HepG2 (cell line): ENCODE measurements at regions not wholly inside any gene's neighbourhood (a gene's known extent, or its start where the extent isn't known, plus 50 kb on each side); places are given as distances from the start of the nearest gene placed in this dataset.

Experiments
- ARNT ChIP-seq: fragments of 450-650 bp; IDR thresholded peaks from 2 replicates; pipeline ENCODE4 v1.6.1; 2017
- CHCHD3 ChIP-seq: sonication (generic); formaldehyde crosslinking; IDR thresholded peaks from 2 replicates; pipeline ENCODE4 v1.8.0; 2022; ENCODE audit warnings: mild to moderate bottlenecking, missing genetic modification reagents, moderate library complexity
- CHD2 ChIP-seq: IDR thresholded peaks from 2 replicates; pipeline ENCODE4 v1.6.1; 2011; ENCODE audit warnings: low read depth, low read length, improper control_type of control experiment
- DNMT3B ChIP-seq: conservative IDR thresholded peaks from 2 replicates; pipeline ENCODE4 v1.6.1; 2016; ENCODE audit warnings: missing biosample characterization, control low read depth
- GTF2F1 ChIP-seq: fragments of 150-350 bp; IDR thresholded peaks from 2 replicates; pipeline ENCODE4 v1.6.1; 2014; ENCODE audit warnings: low read length
- NBN ChIP-seq: fragments of 450-650 bp; conservative IDR thresholded peaks from 2 replicates; pipeline ENCODE4 v1.6.1; 2017
- POLR2AphosphoS5 ChIP-seq: IDR thresholded peaks from 2 replicates; pipeline ENCODE4 v1.6.1; 2012; ENCODE audit warnings: low read depth, low read length
- TBP ChIP-seq: sonication (generic); formaldehyde crosslinking; IDR thresholded peaks from 2 replicates; pipeline ENCODE4 v1.5.0; 2020; ENCODE audit warnings: missing genetic modification reagents
- ZFP36 ChIP-seq: fragments of 150-350 bp; IDR thresholded peaks from 2 replicates; pipeline ENCODE4 v1.6.1; 2018; ENCODE audit warnings: borderline replicate concordance, low read length, low read depth; ENCODE audit not compliant: partially characterized antibody
- ZNF530 ChIP-seq: sonication (generic); formaldehyde crosslinking; IDR thresholded peaks from 2 replicates; pipeline ENCODE4 v1.5.0; 2020; ENCODE audit warnings: low read depth, mild to moderate bottlenecking, missing genetic modification reagents
- TF ChIP-seq, protein P1 (sequence below): sonication (generic); formaldehyde crosslinking; IDR thresholded peaks from 2 replicates; pipeline ENCODE4 v1.5.0; 2020; ENCODE audit warnings: mild to moderate bottlenecking, missing genetic modification reagents, moderate library complexity
- TF ChIP-seq, protein P2 (sequence below): sonication (generic); formaldehyde crosslinking; IDR thresholded peaks from 2 replicates; pipeline ENCODE4 v1.5.0; 2020; ENCODE audit warnings: mild to moderate bottlenecking, missing genetic modification reagents, borderline replicate concordance

DNA sequence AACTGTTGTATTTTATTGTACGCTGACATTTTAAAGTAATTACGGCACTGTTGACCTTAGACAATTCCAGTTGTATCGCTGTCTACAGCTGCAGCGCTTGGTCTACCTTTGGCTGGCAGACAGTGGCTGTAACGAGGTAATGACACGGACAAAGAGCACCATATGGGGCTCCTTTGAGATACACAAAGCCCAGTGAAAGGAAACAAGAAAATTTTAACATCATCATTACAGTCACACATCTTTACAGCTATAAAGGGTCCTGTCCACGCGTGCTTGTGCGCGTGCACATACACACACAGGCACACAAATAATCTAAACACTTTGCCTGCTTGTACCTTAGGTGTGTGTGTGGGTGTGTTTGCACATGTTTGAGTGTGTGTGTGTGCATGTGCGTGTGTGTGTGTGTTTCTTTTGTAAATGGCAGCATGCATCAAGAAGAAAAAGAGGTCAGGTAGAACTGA lies 946.0 kb downstream of the NR2F1-AS1 start:
- TF ChIP-seq ZFP36 (no peak), ZNF530 (CRISPR knock-in tag) (no peak), NBN (no peak), ARNT (no peak), TBP (no peak), POLR2AphosphoS5 (no peak), DNMT3B (CRISPR knock-in tag) (no peak), GTF2F1 (no peak), CHCHD3 (CRISPR knock-in tag) (no peak), CHD2 (no peak)
- TF ChIP-seq, protein P1, sequence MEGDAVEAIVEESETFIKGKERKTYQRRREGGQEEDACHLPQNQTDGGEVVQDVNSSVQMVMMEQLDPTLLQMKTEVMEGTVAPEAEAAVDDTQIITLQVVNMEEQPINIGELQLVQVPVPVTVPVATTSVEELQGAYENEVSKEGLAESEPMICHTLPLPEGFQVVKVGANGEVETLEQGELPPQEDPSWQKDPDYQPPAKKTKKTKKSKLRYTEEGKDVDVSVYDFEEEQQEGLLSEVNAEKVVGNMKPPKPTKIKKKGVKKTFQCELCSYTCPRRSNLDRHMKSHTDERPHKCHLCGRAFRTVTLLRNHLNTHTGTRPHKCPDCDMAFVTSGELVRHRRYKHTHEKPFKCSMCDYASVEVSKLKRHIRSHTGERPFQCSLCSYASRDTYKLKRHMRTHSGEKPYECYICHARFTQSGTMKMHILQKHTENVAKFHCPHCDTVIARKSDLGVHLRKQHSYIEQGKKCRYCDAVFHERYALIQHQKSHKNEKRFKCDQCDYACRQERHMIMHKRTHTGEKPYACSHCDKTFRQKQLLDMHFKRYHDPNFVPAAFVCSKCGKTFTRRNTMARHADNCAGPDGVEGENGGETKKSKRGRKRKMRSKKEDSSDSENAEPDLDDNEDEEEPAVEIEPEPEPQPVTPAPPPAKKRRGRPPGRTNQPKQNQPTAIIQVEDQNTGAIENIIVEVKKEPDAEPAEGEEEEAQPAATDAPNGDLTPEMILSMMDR = no peak
- TF ChIP-seq, protein P2, sequence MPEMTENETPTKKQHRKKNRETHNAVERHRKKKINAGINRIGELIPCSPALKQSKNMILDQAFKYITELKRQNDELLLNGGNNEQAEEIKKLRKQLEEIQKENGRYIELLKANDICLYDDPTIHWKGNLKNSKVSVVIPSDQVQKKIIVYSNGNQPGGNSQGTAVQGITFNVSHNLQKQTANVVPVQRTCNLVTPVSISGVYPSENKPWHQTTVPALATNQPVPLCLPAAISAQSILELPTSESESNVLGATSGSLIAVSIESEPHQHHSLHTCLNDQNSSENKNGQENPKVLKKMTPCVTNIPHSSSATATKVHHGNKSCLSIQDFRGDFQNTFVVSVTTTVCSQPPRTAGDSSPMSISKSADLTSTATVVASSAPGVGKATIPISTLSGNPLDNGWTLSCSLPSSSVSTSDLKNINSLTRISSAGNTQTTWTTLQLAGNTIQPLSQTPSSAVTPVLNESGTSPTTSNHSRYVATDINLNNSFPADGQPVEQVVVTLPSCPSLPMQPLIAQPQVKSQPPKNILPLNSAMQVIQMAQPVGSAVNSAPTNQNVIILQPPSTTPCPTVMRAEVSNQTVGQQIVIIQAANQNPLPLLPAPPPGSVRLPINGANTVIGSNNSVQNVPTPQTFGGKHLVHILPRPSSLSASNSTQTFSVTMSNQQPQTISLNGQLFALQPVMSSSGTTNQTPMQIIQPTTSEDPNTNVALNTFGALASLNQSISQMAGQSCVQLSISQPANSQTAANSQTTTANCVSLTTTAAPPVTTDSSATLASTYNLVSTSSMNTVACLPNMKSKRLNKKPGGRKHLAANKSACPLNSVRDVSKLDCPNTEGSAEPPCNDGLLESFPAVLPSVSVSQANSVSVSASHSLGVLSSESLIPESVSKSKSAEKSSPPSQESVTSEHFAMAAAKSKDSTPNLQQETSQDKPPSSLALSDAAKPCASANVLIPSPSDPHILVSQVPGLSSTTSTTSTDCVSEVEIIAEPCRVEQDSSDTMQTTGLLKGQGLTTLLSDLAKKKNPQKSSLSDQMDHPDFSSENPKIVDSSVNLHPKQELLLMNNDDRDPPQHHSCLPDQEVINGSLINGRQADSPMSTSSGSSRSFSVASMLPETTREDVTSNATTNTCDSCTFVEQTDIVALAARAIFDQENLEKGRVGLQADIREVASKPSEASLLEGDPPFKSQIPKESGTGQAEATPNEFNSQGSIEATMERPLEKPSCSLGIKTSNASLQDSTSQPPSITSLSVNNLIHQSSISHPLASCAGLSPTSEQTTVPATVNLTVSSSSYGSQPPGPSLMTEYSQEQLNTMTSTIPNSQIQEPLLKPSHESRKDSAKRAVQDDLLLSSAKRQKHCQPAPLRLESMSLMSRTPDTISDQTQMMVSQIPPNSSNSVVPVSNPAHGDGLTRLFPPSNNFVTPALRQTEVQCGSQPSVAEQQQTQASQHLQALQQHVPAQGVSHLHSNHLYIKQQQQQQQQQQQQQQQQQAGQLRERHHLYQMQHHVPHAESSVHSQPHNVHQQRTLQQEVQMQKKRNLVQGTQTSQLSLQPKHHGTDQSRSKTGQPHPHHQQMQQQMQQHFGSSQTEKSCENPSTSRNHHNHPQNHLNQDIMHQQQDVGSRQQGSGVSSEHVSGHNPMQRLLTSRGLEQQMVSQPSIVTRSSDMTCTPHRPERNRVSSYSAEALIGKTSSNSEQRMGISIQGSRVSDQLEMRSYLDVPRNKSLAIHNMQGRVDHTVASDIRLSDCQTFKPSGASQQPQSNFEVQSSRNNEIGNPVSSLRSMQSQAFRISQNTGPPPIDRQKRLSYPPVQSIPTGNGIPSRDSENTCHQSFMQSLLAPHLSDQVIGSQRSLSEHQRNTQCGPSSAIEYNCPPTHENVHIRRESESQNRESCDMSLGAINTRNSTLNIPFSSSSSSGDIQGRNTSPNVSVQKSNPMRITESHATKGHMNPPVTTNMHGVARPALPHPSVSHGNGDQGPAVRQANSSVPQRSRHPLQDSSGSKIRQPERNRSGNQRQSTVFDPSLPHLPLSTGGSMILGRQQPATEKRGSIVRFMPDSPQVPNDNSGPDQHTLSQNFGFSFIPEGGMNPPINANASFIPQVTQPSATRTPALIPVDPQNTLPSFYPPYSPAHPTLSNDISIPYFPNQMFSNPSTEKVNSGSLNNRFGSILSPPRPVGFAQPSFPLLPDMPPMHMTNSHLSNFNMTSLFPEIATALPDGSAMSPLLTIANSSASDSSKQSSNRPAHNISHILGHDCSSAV (CRISPR knock-in tag) = no peak
